Activated CD4-positive, alpha-beta T cell treated with anti-CD3 and anti-CD28 coated beads for 24 hours (primary cell): ENCODE measurements at regions not wholly inside any gene's neighbourhood (a gene's known extent, or its start where the extent isn't known, plus 50 kb on each side); places are given as distances from the start of the nearest gene placed in this dataset.
"Not testable (repeated sequence)": the region's sequence is repeated elsewhere in the genome, so short reads cannot be mapped to it uniquely, and the experiment has no call there.

ENCODE experiments used
- DNase-seq, 2 donors: peaks; one replicate each; pipeline ENCODE4 v3.0.0-alpha.2; 2020; ENCODE audit warnings: low read depth in 2 of 2

DNA sequence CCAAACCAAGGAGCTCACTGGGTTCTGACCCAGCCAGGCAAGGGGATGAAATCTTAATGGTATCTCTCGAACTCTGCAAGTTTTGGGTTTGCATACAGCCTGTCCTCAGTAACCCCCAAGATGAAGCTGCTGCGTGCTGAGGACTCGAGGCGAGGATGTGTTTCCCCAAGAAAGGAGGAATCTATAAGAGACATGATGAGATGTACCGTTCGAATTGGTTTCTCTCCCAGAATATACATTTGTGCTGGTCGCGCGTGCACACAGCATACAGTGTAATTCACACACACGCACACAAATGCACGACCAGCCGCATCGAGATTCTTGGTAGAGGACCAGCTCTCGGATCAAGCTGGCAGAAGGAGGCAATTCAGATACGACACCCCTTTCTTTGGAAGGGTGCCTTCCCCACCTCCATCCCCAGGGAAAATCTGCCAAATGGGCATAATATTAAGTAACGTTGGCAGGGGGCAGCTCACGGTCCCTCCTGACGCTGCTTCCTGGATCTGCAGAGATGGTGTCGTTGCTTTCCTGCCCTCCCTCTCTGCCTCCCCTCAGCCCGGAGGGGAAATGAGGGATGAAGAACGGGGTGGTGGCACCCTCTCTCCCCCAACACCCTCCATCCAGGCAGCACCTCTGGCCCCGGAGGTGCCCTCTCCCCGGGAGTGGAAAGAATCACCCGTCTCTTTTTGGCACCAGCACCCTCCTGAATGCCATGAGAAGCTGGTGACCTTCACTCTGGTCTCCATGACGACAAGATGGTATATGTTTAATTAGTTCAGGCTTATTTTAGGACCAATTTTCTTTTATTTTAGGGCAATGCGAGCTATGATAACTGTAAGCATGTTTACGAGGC is 310.2 kb downstream of the ZNF536 start:
- DNase-seq: no peak

- no peak for DNase-seq
Observed at GRCh38 chr19:30681162-30682100, 309.2 kb downstream of the ZNF536 start.

DNA sequence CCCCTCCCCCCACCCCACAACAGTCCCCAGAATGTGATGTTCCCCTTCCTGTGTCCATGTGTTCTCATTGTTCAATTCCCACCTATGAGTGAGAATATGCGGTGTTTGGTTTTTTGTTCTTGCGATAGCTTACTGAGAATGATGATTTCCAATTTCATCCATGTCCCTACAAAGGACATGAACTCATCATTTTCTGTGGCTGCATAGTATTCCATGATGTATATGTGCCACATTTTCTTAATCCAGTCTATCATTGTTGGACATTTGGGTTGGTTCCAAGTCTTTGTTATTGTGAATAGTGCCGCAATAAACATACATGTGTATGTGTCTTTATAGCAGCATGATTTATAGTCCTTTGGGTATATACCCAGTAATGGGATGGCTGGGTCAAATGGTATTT is 308.2 kb downstream of the ZNF536 start:
- not testable (repeated sequence) for DNase-seq

DNA sequence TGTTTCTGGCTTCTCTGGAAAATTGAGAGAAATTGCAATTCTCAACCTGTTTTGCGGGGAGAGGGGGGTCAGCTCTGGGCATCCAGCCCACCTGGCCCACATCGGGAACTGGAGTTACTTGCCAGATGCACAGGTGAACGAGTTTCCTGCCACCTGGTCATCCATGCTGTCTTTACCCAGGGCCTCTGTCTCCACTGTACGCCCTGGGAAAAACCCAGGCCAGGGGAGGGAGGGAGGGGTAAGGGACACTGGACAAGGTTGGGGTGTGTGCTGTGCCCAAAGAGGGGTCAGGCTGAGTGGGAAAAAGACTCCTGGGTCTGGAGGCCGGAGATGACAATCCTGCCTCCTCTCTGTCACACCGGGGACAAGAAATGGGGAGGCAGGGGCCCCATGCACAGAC is 307.6 kb downstream of the ZNF536 start:
- DNase-seq: no peak

- DNase-seq: no peak
Observed at GRCh38 chr19:30679153-30679702, 307.0 kb downstream of the ZNF536 start.

DNA sequence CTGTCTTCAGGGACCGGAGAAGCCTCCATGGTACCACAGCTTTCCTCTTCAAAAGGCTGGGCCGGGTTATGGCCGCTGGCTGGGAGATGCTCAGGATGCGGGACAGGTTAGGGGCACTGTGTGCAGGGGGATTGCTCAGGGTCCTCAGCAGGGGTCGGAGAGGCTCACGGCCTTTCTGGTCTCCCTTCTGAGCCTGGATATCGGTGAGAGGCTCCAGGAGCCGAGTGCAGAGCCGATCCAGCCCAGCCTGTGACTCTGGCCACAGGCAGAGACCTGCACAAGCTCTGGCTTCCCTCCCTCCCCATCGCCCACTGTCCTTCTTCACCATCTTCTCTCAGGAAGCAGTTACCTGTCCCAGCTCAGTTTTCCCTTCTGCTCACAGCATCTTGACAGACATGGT is 306.0 kb downstream of the ZNF536 start:
- DNase-seq: no peak

DNA sequence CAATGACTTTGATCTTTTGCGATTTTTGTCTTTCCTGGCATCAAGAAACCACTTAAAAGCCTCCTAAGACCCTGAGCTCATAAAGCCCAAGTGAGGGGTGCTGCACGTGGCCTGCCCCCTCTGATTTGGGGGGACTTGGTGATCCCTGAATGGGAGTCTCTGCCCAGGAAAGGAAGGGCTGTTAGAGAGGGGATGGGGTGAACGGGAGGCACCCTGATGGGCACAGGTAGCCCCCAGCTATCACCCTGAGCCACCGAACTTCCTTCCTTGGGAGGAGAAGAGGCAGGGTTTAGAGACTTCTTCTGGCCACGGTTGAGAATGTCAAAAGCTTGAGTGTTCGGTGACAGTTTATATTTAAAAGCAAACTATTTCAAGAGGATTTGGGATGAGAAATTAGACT is 305.5 kb downstream of the ZNF536 start:
- no peak for DNase-seq

- DNase-seq: no peak
Observed at GRCh38 chr19:30676990-30677679, 305.0 kb downstream of the ZNF536 start.

DNA sequence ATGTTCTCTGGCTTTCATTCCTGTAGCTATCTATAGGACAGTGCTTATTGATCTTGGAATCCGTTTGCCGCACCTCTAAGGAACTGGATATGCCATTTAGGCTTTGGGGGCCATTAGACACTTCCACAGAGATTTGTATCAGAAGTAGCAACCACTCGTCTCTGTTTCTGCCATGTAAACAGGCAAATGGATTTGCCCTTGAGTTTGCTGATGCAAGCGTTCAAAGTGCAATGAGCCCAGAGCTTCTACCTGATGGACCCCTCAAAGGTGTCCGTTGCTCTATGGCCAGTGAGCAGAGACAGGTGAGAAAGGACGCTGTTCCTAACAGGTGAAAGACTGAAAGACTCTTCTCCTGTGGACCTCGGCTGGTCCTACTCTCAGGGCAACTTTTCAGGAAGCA is 302.9 kb downstream of the ZNF536 start:
- no peak for DNase-seq

- DNase-seq: no peak
Observed at GRCh38 chr19:30674656-30675055, 302.5 kb downstream of the ZNF536 start.

DNA sequence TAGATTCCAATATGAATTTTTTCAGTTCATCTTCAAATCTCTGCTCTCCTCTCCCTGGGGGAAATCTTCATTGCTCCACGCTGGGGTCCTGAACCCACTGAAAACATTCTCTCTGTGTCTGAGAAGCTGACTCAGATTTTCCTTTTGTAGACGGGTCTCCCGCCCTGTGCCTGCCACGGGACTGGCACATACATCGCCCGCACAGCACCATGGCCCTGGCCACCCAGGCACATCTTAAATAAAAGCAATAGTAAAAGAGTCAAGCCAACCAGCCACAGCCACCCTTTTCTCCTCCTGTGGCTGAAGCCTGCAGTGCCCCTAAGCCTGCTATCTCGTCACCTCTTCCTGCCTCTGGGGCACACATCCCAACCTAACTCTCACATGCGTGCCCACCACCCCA is 301.2 kb downstream of the ZNF536 start:
- no peak for DNase-seq

DNA sequence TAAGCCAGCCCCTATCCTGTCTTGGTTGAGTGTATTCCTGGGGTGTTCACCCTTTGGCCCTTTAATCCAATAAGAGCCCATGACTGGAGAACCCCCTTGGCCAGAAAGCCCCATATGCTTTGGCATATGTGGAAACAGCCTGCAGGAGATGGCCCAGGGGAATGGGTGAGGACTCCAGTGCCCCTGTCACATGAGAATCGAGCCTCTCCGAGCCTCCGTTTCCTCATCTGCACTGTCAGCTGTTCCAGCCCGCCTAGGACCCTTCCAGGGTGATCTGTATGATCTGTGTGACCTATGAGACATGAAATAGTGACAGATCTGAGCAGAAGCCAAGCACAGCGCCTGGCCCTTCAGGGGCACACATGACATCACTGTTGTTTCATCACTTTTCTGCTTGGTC is 300.7 kb downstream of the ZNF536 start:
- DNase-seq: no peak

DNA sequence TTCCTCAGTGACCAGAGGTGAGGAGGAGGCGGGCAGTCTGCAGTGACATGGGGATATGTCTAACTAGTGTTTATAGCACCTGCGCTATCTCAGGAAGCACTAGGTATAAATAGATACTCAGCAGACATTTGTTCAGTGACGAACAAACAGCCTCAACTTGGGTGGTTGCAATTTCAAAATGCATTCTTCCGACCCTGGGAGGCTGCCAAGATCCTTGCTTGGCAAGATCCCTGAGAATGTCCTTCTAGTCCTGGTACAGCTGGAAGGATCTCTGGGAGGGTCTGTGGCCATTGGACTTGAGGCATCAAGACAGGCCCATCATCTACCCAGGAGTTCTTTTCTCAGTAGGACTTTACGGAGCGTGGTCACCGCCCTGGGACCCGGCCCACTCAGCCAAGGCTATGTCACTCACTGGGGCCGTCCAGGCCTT is 299.5 kb downstream of the ZNF536 start:
- DNase-seq: no peak

DNA sequence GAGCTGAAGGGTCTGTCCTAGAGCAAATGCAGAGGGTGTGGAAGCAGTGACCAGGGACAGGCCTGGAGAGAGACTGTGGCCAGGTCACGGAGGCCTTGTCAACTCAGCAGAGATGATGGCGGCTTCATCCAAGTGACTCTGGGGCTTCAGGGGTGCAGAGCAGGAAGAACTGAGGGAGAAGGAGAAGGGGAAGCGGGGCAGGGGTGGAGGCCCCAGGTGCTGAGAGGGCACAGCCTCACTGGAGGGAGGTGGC is 299.1 kb downstream of the ZNF536 start:
- no peak for DNase-seq

DNA sequence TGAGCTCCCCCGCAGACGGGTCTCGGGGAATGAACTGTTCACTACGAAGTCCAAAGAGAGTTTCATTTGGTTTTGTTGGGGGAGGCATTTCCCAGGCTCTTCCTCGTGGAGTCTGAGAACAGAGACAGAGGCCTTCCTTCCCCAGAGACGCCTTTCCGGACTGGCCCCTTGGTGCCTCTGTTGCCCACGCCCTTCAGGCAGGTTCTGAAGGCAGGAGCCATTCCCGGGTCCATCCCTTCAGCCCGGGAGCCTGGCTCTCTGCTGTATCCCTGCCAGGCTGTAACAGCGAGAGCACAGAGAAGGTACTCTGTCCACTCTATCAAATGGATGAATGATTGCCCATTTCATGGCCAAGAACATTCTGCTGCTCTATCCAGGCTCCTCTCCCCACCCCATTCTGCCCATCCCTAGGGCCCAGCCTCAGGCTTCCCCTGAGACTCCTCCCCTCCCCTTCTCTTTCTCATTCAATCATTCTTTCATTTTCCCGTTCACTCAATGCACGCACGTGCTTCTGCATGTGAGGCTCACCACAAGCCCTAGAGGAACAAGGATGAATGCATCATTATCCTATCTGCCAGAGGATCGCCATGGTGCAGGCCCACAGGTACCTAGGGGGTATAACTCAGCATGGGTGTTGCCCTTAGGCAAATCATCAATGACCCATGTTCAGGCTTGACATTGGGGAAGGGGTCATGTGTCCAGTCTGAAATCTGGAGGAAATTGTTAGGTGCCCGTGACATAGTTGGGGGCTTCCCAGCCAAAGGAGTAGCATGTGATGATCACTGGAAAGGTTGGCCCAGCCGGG is 298.6 kb downstream of the ZNF536 start:
- no peak for DNase-seq

DNA sequence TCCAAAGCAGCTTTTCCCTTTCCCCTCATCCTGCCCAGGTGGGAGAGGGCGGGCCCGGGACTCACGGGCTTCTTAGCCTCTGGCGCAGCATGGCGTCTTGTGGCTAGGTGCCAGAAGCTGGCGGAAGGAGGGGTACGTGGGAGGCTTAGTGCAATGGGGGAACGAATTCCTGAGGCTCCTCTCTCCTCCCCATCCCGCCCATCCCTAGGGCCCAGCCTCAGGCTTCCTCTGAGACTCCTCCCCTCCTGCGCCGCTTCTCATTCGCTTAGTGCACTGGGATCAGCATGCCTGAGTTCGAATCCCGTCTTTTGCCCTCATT is 297.8 kb downstream of the ZNF536 start:
- no peak for DNase-seq

DNA sequence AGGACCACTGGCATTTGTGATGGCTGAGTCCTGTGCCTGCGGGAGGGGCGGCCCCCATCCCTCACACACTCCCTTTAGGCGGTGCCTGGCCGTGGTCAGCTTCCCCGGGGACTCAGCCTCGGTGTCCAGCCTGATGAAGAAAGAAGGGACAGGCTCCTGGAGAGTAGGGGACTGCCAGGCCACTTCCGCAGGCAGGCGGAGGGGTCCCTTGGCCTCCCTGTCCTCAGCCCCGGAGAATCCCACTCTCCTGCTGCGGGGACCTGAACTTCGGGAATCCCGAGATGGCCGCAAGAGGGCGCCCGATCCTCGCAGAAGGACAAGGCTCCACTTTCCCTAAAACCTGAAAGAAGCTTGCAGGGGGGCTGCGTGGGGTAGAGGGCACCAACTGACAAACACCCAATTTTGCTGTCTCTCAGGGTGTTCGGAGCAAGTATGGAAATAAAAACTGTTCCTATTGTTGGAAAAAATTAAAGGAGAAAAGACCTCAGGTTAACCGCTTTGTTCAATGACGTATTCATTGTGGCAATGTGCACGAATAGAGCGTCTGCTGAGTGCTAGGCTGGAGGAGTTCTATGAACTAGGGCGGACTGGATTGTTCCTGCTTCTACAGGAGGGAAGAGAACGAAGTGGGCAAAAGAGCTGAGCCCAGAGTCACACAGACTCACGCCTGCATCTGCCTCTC is 297.3 kb downstream of the ZNF536 start:
- DNase-seq: peak; percentile 20 to 46

GRCh38 chr19:30668521-30669155 is 296.5 kb downstream of the ZNF536 start:
- DNase-seq: no peak

DNA sequence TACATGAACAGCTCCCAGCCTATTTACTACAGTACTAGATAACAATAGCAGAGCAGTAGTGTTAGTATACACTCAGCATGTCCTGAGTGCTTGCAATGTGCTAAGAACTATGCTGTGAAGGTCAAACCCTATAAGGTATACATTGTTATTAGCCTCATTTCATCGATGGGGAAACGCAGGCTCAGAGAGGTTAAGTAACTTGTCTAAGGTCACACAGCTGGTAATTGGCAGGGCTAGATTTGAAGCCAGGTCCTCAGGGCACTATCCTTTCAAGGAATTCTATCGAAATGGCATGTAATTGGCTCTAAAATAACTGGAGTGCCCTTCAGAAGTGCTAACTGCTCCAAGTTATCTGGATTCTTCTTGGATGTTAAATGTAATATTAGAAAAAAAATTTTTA is 295.6 kb downstream of the ZNF536 start:
- no peak for DNase-seq

DNA sequence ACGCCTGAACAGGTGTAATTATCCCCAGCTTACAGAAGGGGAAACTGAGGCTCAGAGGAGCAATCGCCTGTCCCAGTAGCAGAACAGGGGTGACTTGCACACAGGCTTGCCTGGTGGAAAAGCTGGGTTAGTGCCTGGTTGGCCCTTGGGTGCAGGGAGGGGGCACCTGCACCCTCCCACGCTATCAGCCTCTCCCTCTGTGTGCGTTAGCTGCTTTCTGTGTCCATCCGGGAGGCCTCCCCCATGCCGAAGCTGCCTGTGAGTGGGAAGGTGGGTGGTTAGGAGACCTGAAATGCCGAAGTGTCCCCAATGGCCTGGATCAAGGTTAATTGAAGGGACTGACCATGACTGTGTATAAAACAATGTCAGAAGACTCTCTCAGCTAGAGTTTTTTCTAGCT is 295.0 kb downstream of the ZNF536 start:
- no peak for DNase-seq
